Keratinocyte (primary cell): ENCODE measurements at regions not wholly inside any gene's neighbourhood (a gene's known extent, or its start where the extent isn't known, plus 50 kb on each side); places are given as distances from the start of the nearest gene placed in this dataset.
"Not testable (repeated sequence)": the region's sequence is repeated elsewhere in the genome, so short reads cannot be mapped to it uniquely, and the experiment has no call there.

Experiments
- DNase-seq: peaks from one replicate; pipeline ENCODE4 v3.0.0-alpha.2; 2011; ENCODE audit warnings: low read depth, missing footprints, low spot score
- FAIRE-seq: peaks from 2 replicates; lab custom pipeline; 2011; peaks lifted over from hg19 to GRCh38; lab: Jason Lieb, UNC
- H2AFZ ChIP-seq: 2 replicates; pipeline ENCODE4 v1.6.0; 2012; ENCODE audit warnings: low read length, control low read depth, inconsistent platforms; ENCODE audit not compliant: control insufficient read depth
- H3K27ac ChIP-seq: 2 replicates; pipeline ENCODE4 v1.5.1; 2011; ENCODE audit warnings: low read length; ENCODE audit not compliant: control insufficient read depth, insufficient read depth
- H3K27me3 ChIP-seq: 3 replicates; pipeline ENCODE4 v1.6.0; 2011; ENCODE audit warnings: low read length; ENCODE audit not compliant: control insufficient read depth, insufficient read depth; ENCODE audit errors: extremely low read depth
- H3K36me3 ChIP-seq, 2 experiments: 2 replicates in 1 of 2; 3 replicates in 1 of 2; pipeline ENCODE4 v1.5.1; 2011; ENCODE audit warnings: low read length in 2 of 2, mild to moderate bottlenecking in 1 of 2; ENCODE audit not compliant: control insufficient read depth in 2 of 2, insufficient read depth in 2 of 2; ENCODE audit errors: extremely low read depth in 1 of 2
- H3K4me1 ChIP-seq: 3 replicates; pipeline ENCODE4 v1.5.1; 2011; ENCODE audit warnings: low read length; ENCODE audit not compliant: control insufficient read depth, insufficient read depth; ENCODE audit errors: extremely low read depth
- H3K4me2 ChIP-seq: 3 replicates; pipeline ENCODE4 v1.6.0; 2011; ENCODE audit warnings: low read depth, low read length; ENCODE audit not compliant: control insufficient read depth, insufficient read depth; ENCODE audit errors: extremely low read depth
- H3K4me3 ChIP-seq, 3 experiments: fragments of 200-600 bp in 1 of 3; sonication (generic) in 1 of 3; 2 replicates in 2 of 3; 3 replicates in 1 of 3; pipeline ENCODE4 v1.5.1; 2011 to 2016; ENCODE audit warnings: low read length in 3 of 3, mild to moderate bottlenecking in 3 of 3, control low read depth in 2 of 3, inconsistent platforms in 1 of 3, low read depth in 1 of 3, mixed read lengths in 1 of 3, mixed run types in 1 of 3, moderate library complexity in 1 of 3; ENCODE audit not compliant: control insufficient read depth in 2 of 3, insufficient read depth in 2 of 3; ENCODE audit errors: extremely low read depth in 1 of 3
- H3K79me2 ChIP-seq: 2 replicates; pipeline ENCODE4 v1.6.0; 2012; ENCODE audit warnings: low read length; ENCODE audit not compliant: control insufficient read depth, insufficient read depth
- H3K9ac ChIP-seq: 3 replicates; pipeline ENCODE4 v1.6.0; 2011; ENCODE audit warnings: low read length; ENCODE audit not compliant: control insufficient read depth, insufficient read depth; ENCODE audit errors: extremely low read depth
- H3K9me1 ChIP-seq: 3 replicates; pipeline ENCODE4 v1.6.0; 2011; ENCODE audit warnings: low read length; ENCODE audit not compliant: control insufficient read depth, insufficient read depth; ENCODE audit errors: extremely low read depth
- H3K9me3 ChIP-seq: 2 replicates; pipeline ENCODE4 v1.5.1; 2012; ENCODE audit warnings: low read depth, low read length; ENCODE audit not compliant: control insufficient read depth
- H4K20me1 ChIP-seq: 3 replicates; pipeline ENCODE4 v1.6.0; 2011; ENCODE audit warnings: low read length; ENCODE audit not compliant: control insufficient read depth, insufficient read depth; ENCODE audit errors: extremely low read depth
- CTCF ChIP-seq, 3 experiments: IDR thresholded peaks in 1 of 3; conservative IDR thresholded peaks in 1 of 3; optimal IDR thresholded peaks in 1 of 3; 2 replicates in 2 of 3; 3 replicates in 1 of 3; pipeline versions ENCODE3 to v1.5.1; 2011; ENCODE audit warnings: low read length in 3 of 3, mild to moderate bottlenecking in 3 of 3, moderate library complexity in 2 of 3, control low read depth in 1 of 3, inconsistent platforms in 1 of 3; ENCODE audit not compliant: insufficient read depth in 2 of 3; ENCODE audit errors: extremely low read depth in 1 of 3
- EZH2 ChIP-seq: IDR thresholded peaks from one replicate; pipeline ENCODE4 v1.6.1; 2012; ENCODE audit warnings: inconsistent platforms, mild to moderate bottlenecking, low read length, moderate library complexity
- dilution Hi-C: fragments of 300-500 bp; cut with MboI; formaldehyde crosslinking; loops from one replicate; pipeline ENCODE4 v1.7.0; 2020; ENCODE audit warnings: low sequenced_read_pairs; ENCODE audit not compliant: extremely low pct_ligation_motif_present

DNA sequence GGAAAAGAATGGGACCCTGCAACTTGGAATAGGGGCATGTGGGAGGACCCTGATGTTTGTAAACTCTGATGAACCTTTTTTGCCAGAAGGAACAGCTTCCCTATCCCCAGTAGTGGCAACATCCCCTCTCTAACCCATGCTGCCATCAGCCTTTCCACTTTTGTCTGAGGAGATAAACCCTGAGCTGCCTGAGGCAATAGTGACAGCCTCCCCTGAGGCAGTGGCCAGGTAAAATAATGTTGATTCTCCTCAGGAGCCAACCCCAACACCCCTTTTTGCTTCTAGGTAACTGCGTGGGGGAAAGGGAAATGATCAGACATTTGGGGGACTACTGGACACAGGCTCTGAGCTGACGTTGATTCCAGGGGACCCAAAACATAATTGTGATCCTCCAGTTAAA, 106.8 kb upstream of the NPAS2 start:
- no peak for FAIRE-seq
- dilution Hi-C loops: no loop called here
- Histone ChIP-seq H3K79me2 (no peaks in the 10 kb centered on the region), H3K9me3 (no peaks in the 10 kb centered on the region), H2AFZ (no peak overlapping the region), H3K27ac (no peak overlapping the region), H3K4me2 (no peak overlapping the region), H3K36me3 (no peaks in the 10 kb centered on the region), H3K9me1 (no peaks in the 10 kb centered on the region), H3K9ac (no peak overlapping the region), H3K4me3 (no peak overlapping the region), H3K27me3 (no peaks in the 10 kb centered on the region), H3K4me1 (peaks cover 1% of the 10 kb centered on the region), H4K20me1 (no peaks in the 10 kb centered on the region)
- TF ChIP-seq CTCF (optimal IDR thresholded peaks at IDR 0.05 in 1 of 3, IDR thresholded peaks at IDR 0.05 in 1 of 3, conservative IDR thresholded peaks at IDR 0.05 in 1 of 3; ENCODE audit: extremely low read depth in 1 of 3, insufficient read depth in 2 of 3, low read length in 3 of 3) (no peak), EZH2 (no peak)
- DNase-seq: no peak

GRCh38 chr2:100714396-100715010, 105.4 kb upstream of the NPAS2 start:
- DNase-seq, H3K4me1 ChIP-seq, H3K9ac ChIP-seq, dilution Hi-C loops, H3K9me3 ChIP-seq, H3K36me3 ChIP-seq, H3K4me3 ChIP-seq, H3K27ac ChIP-seq, H2AFZ ChIP-seq, H3K4me2 ChIP-seq, H3K27me3 ChIP-seq, FAIRE-seq, H3K9me1 ChIP-seq, H3K79me2 ChIP-seq, H4K20me1 ChIP-seq: not testable (repeated sequence)

DNA sequence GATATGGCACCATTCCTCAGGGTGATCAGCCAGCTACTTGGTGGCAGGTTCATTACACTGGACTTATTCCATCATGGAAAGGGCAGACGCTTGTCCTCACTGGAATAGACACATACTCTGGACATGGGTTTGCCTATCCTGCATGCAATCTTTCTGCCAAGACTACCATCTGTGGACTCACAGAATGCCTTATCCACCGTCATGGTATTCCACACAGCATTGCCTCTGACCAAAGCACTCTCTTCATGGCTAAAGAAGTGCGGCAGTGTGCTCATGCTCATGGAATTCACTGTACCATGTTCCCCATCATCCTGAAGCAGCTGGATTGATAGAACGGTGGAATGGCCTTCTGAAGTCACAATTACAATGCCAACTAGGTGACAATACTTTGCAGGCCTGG, 104.1 kb upstream of the NPAS2 start:
- H3K27ac ChIP-seq, H3K9me3 ChIP-seq, H3K36me3 ChIP-seq, FAIRE-seq, H2AFZ ChIP-seq, H3K9ac ChIP-seq, H3K4me1 ChIP-seq, H3K4me2 ChIP-seq, H3K79me2 ChIP-seq, H4K20me1 ChIP-seq, H3K4me3 ChIP-seq, H3K9me1 ChIP-seq, DNase-seq, dilution Hi-C loops, H3K27me3 ChIP-seq: not testable (repeated sequence)
